ENCODE measurements at regions not wholly inside any gene's neighbourhood (a gene's known extent, or its start where the extent isn't known, plus 50 kb on each side); places are given as distances from the start of the nearest gene placed in this dataset.
A peak's percentile ranks its signal among the peaks of the same experiment; 100 is the strongest.

DNA sequence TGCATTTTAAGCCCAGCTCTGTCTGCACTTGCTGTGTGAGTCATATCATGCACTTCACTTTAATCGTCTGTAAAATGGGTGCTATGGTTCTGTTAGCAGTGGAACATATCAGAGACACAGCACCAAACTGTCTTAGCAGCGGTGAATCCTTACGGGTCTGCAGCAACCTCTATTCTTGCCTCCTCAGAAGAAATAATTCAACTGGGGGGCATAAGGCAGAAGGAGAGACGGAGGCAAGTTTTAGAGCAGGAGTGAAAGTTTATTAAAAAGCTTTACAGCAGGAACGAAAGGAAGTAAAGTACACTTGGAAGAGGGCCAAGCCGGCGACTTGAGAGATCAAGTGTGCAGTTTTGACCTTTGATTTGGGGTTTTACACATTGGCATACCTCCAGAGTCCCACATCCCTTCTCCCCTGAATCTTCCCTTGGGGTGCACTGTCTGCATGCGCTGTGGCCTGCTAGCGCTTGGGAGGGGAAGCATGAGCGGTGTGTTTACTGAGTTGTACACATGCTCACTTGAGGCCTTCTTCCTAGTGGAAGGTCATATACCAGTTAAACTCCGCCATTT lies 109.8 kb downstream of the DDX1 start:
- DNase-seq (ENCODE audit: low spot score): peak; percentile 93

DNA sequence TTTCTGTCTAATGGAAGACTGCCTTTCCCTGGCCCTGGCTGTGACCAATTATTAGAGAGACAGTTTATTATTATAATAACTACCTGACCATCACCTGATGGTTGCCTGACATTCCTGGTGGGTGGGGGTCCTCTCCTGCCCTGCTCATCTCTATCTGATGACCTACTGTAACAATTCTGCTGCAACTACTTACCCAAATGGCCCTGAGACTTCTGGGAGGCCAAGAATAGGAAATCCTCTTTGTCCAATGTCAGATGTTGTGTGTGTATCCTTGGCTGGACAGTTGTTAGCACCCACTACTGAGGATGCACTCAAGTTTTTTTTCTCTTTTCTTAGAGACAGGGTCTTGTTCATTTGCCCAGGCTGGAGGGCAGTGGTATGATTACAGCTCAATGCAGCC lies 110.3 kb downstream of the DDX1 start:
- DNase-seq (ENCODE audit: low spot score): peak; percentile 93

DNA sequence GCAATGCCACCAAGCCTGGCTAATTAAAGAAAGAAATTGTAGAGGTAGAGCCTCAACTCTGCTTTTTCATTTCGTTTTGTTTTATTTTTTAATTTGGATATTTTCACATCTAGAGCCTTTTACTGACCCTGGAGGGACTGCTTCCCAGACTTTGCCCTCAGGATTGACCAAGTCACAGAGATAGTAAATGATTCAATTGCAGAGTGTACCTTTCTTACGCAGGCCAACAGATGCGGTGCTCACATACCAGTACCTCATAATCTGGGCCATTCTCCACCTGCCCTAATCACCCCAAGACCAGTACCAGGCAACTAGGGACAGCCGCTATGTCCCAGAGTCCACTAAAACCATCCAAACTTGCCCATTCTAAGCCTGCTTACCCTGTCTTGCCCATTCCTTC lies 110.8 kb downstream of the DDX1 start:
- DNase-seq (ENCODE audit: low spot score): peak; percentile 92

DNA sequence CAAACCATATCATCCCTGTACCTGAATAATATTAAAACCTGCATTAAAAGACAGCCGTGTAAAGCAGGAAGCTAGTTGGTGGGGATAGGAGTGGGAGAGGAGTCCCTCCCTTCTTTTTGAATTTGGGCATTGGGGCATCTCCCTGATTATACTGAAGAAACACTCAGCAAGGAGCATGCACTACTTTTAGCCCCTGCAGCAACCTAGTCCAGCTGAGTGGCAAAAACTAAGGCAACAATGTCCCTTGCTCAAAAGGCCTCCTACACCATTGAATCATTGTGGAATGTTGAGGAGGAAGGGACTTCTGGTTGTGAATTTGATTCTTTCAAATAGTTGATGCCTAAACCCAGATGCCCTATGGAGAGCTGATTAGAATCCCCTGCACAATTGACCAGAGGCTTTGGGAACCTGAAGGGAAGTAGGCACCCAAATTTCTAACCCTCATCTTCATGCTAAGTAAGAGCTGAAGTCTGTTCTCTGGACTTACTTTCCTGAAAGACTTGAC lies 111.7 kb downstream of the DDX1 start:
- peak; percentile 93 for DNase-seq (ENCODE audit: low spot score)

DNA sequence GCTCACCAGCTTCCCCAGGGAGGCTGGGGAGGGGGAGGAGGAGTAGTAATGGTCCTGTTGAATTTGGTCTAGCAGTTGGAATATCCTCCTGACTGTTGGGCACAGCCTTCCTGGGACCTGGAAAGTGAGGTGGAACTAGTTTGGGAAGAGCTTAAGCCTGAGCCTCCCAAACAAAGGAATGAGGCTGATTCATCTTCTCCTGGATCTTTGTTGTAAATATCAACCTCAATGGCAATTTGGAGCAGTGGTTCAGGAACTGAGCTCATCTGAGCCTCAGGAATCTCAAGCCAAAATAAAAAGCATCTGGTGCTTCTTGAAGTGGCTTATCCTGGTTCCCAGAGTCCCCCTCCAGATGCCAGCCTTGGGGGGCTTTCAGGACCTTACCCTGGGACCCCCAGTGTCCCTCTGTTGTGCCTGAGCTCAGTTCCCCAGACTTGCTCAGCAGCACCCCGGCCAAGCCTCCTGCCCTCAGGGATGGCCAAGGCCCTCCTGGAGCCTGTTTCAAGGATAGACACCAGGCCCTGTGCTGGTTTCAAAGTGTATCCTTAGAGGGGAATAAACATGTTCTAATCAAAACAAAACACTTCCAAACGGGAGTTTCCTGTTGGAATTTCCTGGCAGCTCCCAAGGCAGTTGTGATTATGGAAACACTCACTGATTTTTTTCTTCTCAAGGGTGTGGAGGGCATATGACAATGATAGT lies 112.6 kb downstream of the DDX1 start:
- peak; percentile 93 for DNase-seq (ENCODE audit: low spot score)

DNA sequence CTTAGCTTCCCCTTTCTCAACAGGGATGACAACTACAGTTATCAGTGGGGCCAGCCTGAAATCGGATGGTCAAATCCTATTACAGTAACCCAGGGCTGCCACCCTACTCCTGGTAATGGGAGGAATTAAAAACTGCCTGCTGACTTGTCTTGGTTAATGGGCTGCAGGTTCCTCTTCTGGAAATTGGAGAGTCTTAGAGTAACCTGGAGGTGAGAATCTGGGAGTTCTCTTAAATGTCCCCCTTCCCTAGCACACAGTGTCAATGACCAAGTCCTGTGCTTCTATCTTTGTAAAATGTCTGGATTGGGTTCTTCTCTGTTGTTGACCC lies 113.1 kb downstream of the DDX1 start:
- peak; percentile 93 for DNase-seq (ENCODE audit: low spot score)

DNA sequence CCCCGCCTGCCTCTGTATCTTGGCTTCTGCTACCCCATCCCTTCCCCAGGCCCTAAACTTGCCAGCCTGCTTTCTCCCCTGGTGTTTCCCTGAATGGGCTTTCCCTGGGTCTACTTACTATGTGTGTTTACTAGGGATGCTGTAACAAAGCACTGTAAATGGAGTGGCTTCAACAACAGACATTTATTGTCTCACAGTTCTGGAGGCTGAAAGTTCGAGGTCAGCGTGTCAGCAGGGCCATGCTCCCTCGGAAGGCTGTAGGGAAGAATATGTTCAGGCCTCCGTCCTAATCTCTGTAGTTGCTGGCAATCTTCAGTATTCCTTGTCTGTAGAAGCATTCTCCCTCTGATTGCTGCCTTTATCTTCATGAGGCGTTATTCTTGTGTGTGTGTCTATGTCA lies 113.6 kb downstream of the DDX1 start:
- peak; percentile 93 for DNase-seq (ENCODE audit: low spot score)

DNA sequence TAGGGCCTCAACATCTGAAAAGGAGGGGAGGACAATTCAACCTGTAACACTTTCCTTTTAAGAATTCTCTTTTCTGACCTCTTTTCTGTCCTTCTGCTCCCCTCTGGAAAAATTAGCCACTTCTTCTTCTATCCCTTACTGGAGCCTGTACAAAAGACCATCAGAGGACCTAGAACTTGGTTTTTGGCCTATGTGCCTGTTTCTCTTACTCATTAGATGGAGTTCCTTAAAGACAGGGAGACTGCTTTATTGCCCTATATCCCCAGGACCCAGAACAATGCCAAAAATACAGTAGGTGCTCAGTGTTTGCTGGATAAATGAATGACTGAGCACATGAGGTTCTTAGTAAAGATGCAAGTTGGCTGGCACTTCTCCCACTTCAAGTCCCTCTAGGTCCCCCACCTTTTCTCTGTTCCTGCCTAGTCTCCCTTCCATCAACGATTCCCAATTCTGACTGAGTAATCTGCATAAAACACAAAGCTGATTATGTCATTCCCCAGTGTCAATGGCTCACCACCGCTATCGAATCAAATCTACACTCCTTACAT lies 114.2 kb downstream of the DDX1 start:
- peak; percentile 93 for DNase-seq (ENCODE audit: low spot score)

DNA sequence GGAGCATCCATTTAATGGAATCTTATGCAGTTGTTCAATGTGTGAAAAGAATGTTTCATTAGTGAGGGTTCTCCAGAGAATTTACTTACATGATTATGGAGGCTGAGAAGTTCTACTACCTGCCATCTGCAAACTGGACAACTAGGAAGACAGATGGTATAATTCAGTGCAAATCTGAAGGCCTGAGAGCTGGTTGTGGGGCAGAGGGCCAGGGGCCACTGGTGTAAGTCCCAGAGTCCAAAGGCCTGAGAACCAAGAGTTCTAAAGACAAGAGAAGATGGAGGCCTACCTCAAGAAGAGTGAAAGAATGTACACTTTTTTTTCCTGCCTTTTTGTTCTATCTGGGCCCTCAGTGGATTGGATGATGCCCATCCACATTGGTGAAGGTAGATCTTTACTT lies 114.8 kb downstream of the DDX1 start:
- peak; percentile 92 for DNase-seq (ENCODE audit: low spot score)

DNA sequence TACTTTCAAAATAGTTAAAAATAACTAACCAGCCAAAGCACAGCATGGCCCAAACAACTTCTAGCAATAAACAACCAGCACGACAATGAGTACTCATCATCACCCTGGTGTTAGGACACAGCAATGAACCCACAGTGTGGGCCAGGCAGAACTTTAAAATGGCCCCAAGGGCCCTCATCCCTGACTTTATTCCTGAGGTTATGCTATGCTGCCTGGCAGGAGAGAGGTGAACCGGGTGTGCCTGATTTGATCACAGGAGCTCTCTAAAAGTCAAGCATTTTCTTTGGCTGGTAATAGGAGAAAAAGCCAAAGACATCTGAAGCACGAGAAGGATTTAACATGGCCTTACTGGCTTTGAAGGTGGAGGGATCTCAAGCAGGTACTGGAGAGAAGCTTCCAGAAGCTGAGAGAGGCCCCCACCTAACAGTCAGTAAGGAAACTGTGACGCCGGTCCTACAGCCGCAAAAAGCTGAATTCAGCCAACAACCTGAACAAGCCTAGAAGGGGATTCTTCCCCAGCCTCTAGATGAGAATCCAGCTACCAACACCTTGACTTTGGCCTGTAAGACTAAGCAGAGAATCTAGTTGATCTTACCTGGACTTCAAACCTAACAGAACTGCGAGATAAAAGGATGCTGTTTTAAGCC lies 115.4 kb downstream of the DDX1 start:
- DNase-seq (ENCODE audit: low spot score): peak; percentile 92

DNA sequence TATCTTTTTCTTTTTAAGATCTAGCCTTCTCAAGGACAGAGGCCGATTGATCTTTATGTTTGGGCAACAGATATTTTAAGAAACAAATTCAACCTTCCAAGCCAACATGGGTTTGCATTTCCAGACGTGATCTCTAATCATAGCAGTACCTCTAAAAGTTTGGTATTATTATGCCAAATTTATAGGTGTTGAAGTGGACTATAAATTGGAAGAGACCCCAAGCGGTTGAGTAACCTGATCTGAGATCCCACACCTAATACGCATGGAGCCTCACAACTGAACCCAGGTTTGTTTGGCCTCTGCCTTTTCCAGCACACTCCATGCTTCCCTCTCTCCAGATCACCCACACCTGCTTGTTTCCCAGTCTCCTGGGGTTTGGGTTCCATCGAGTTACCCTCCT lies 116.5 kb downstream of the DDX1 start:
- DNase-seq (ENCODE audit: low spot score): peak; percentile 93

DNA sequence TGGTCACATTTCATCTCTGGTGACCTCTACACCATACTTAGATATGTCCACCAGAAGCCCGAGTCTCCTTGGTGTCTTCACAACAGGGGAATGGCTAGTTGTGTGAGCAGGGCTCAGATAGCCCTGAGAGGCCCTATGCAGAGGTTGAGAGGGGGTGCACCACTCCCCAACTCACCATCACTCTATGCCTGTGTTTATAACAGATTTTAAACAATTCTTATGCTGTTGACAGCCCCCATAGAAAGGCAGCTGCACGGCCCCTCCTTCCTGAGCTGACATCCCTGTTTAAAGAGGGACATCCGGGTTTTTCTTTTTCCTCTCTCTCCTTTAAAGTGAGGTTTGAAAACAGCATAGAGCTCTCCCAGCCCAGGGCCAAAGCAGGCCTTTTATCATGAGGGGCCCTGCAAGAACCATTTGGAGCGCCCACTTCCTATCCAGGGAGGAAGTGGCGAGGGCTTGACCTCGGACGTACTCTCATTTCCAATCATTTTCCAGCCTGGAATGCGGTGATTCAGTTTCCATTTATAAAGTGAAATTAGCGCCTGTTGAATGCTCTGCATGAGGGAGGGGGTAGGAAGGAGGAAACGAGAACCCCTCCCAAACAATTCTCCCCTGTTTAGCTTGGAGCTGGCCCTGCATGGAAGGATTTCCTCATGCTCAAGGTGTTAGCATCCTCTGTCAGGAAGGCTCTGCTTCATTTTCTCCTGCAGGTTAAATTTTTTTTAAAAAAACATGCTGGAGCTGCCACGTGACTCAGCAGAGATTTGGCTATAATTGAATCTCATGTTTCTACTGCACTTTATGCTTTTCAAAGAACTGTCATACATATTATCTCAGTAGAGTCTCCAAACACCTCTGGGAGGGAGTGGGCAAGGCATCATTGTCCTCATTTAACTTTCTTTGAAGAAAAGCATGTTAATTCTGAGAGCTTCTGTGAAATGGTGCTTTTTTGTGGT lies 117.5 kb downstream of the DDX1 start:
- peak; percentile 93 for DNase-seq (ENCODE audit: low spot score)

DNA sequence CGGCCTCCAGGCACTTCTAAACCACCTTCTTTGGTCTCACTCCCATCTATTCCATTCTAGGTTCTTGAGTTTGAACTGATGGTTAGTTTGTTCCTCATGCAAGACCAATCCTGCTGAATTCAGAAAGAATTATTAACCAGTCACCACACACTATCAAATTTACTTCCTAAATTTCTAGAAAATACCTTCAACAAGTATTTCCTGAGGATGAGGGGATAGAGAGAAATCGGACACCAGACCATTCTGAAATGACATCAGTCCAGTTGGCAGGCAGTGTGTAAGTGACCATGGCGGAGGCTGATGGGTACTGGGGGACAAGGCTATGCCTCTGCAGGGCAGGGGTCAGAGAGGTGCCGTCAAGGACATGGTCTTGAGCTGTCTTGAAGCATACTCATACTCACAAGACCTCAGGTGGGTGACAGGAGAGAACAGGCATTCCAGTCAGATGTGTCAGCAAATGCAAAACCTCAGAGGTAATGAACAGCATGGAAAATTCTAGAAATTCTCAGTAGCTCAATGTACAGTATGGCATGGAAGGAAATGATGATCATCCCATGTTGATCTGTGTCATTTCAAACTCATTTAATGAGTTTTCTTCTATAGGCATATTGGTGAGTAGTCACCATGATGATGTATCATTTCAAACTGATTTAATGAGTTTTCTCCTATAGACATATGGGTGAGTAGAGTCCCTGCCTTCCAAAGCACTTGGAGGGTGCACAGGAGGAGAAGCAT lies 119.6 kb downstream of the DDX1 start:
- DNase-seq (ENCODE audit: low spot score): peak; percentile 93

DNA sequence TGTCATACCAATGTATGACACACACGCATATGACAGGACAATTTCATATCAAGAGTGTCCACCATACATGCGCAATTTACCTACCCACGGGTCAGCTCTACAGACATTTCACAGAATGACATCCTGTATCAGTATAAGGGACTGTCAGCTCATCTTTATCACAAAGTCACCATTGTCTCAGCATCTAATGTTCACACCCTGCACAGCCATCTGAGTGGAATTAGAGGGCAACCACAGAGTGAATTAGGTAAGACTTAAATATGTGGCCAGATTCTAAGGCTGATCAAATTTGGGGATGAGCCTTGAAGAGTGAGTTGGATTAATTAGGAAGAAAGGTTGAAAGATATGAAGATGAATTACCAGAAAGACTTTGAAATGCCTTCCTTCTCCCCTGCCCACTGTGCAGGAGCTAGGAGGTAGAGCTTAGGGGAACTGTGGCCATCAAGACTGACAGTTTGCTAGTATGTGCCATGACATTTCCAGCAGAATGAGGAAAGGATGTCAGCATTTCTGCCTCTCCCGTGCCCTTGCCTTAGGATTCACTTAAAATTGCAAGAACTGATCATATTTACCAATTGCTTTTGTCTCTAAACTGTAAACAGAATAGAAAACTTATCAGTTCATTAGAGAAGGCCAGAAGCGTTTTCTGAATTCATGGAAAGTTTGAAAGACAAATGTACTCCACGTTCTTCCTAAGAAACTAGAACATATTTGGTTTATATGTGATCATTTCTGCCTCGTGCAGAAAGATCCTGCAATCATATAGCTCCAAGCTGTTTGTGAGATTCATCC lies 121.1 kb downstream of the DDX1 start:
- peak; percentile 93 for DNase-seq (ENCODE audit: low spot score)

DNA sequence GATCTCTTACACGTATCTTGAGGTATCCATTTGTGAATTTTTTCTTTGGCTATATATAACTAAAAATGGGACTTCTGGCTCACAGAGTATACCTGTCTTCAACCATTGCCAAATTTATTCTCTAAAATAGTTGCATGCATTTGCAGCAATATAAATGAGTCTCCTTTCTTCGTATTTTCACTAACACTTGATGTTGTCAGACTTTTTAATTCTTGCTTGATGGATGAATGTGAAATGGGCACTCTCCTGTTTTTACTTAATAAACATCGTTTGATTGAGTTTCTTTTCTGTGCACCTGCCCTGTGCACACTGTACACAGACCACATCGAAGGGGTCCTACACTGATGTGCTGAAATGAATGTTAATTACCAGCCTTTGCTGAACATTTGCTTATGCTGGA lies 121.8 kb downstream of the DDX1 start:
- DNase-seq (ENCODE audit: low spot score): peak; percentile 93

DNA sequence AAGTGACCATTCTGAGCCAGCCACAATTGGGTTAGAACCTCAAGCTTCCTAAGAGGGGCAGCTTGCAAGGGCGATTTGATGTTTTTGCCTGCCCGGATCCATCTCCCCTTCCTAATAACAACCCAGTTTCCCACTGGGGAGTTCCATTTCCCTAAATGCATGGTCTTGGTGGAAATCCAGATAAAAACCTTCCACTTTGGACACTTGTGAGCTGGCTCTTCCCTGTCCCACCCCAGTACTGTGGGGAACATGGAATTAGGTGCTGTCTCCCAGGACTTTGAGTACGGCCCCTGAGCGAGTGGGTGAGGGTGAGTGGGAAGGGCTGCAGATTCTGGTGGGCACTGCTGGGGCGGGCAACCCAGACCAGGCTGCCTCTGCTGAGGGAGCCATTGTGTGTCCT lies 122.3 kb downstream of the DDX1 start:
- DNase-seq (ENCODE audit: low spot score): peak; percentile 93

DNA sequence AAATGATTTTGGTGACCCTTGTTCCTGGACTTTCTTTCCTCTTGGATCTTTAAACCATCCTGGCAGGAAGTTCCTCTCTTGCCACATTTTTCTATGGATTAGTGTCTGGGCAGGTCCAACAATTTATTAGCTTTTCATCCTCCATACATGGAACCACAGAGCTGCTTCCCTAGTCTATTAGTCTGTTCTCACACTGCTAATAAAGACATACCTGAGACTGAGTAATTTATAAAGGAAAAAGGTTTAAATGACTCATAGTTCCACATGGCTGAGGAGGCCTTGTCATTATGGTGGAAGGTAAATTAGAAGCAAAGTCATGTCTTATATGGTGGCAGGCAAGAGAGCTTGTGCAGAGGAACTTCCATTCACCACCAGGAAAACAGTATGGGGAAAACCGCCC lies 122.9 kb downstream of the DDX1 start:
- no peak for DNase-seq (ENCODE audit: low spot score)

DNA sequence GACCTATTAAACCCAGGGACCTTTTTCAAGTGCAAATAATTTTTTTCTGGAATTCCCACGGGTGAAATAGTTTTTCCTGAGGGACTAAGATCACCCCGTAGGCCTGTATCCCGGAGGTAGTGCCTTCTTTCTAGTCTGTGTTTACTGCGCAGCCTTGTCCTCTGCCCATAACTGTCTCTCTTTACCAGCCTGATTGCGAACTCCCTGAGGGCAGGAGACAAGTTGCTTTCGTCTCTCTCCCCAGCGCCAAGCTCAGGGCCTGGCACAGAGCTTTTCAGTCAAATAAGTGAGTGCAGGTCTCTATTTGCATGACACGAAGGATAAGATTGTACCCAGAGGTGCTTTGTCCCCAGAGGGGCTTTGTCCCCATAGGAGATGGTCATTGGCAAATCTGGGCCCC lies 123.9 kb downstream of the DDX1 start:
- peak; percentile 93 for DNase-seq (ENCODE audit: low spot score)

DNA sequence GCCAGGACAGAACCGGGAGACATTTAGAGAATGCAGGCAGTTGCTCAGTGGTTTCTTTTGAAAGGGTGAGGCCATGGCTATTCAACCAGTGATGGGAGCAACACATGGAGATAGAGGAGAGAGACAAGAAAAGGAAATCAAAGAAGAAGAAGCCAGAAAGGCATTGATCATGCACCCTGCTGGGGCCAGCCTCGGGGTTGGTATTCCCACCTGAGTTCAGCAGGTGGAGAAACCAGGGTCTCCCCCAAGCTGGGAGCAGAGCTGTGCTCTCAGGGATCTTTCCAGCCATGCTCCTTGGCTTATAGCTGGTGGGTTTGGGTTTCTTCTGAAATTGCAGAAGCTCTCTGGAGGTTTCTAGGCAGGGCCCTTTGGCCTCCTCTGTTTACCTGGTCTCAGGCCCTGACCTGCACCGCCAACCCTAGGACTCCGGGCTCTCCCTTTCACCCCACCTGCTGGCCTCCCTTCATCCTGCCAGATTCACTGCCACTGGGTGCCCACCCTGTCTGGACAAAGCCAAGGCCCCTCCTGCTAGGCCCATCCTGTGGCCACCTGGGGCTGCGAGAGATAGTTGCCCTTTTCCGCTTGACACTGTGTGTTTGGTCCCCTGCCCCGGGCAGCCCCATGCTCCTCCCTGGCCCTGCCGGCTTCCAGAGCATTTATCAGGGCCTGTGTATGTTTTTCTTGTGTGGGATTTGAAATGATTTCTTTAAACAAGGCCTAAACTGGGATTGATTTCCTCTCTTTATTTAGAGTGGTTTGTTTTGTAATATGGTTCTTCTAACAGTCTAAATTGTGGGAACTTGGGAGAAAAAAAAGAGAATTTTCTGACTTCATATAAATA lies 126.7 kb downstream of the DDX1 start:
- DNase-seq (ENCODE audit: low spot score): peak; percentile 93
